Heart left ventricle (tissue), 13 donors: ENCODE measurements at regions not wholly inside any gene's neighbourhood (a gene's known extent, or its start where the extent isn't known, plus 50 kb on each side); places are given as distances from the start of the nearest gene placed in this dataset.

Experiments used
- CTCF ChIP-seq, 12 donors: fragments of 200-600 bp; sonication (generic) in 4 of 12; IDR thresholded peaks; one replicate each; pipeline versions ENCODE4 v1.5.0 to v1.8.0; 2018 to 2022; ENCODE audit warnings: antibody characterized with exemption in 12 of 12, mild to moderate bottlenecking in 5 of 12
- POLR2A ChIP-seq, 2 donors: fragments of 450-650 bp; IDR thresholded peaks; one replicate each; pipeline ENCODE4 v1.6.1; 2017; ENCODE audit warnings: antibody characterized with exemption in 2 of 2, mild to moderate bottlenecking in 2 of 2, moderate library complexity in 2 of 2
- donor health status: ischemic (EF 13 %, LVEDD 7.1; RV severe dilation, severe dysfunction).
- donor health status: DM: no; HTN: yes; CAD: no.
- donor health status: DM: no; HTN: no; CAD: no.
- donor health status: ischemic (EF 25% LVEDD 6.9; RV normal size, moderate dysfunction).
- donor health status: ischemic (EF 25% LVEDD 5.7; RV mildly dilated, moderate dysfunction).
- donor health status: ischemic (EF 35%, LVEDD 5.7; RV mildly dilated, moderate dysfunction).
- donor health status: nonischemic (EF 11% LVEDD 7.7; RV severe dilation, severe dysfunction).
- donor health status: DM: yes; HTN: yes; CAD: no.
- donor health status: PGD.
- donor health status: ischemic (EF 29% LVEDD 5.4; RV normal size, mild dysfunction).
- donor health status: nonischemic (EF 23%, LVEDD 6.1; RV moderate dilation, normal function).

- TF ChIP-seq CTCF (IDR thresholded peaks at IDR 0.05) (no peak), POLR2A (IDR thresholded peaks at IDR 0.05) (no peak)
These were observed 414.1 kb downstream of the CENPC start for GRCh38 chr4:67131224-67131623.
